ENCODE measurements at regions not wholly inside any gene's neighbourhood (a gene's known extent, or its start where the extent isn't known, plus 50 kb on each side); places are given as distances from the start of the nearest gene placed in this dataset.

DNA sequence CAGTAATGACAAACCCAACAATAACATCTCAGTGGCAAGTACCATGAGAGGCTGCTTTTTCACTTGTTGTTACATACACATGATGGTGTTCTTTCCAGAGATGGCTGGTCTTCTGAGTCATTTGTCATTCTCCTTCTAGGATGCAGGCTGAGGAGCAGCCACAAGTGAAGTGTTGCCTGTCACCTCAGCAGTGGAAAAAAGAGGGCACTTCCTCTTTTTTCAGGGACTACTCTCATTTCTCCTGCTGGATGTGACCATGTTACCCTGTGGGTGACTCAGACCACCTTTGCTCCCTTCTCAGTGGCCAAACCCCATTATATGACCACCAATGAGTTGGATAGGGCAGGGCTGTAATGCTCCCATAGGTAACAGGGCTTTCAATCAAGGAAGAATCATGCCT, 587.0 kb upstream of the ADAMTS16 start:
- no peak for DNase-seq (ENCODE audit: low spot score in 2 of 2)
- Mint-ChIP-seq H3K9me3 (peaks cover 15 to 18% of the 10 kb centered on the region in 2 donors), H3K27ac (no peak overlapping the region), H3K36me3 (no peaks in the 10 kb centered on the region)
- ATAC-seq = no peak

DNA sequence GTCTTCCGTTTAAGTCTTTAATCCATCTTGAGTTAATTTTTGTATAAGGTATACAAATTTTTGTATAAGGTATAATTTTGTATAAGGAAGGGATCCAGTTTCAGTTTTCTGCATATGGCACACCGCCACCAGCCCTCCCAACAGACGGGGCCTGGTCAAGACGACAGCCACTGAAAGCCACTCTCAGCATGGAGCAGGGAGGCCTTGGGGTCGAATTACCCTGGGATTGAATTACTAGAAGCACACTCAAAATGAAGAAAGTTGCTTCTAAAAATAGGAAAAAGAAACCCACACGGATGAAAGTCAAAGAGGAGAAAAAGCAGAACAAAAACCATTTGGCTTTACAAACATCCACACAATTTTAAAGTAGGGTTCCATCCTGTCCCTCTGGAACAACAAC, 586.2 kb upstream of the ADAMTS16 start:
- peaks cover 16 to 18% of the 10 kb centered on the region in 2 donors for H3K9me3 Mint-ChIP-seq
- no peak overlapping the region for H3K27ac Mint-ChIP-seq
- ATAC-seq = no peak
- no peaks in the 10 kb centered on the region for H3K36me3 Mint-ChIP-seq
- no peak for DNase-seq (ENCODE audit: low spot score in 2 of 2)

- DNase-seq (ENCODE audit: low spot score in 2 of 2) = no peak
- Mint-ChIP-seq H3K27ac (no peak overlapping the region), H3K9me3 (peaks cover 19 to 23% of the 10 kb centered on the region in 2 donors)
Observed at GRCh38 chr5:4555725-4556285, 584.3 kb upstream of the ADAMTS16 start.

DNA sequence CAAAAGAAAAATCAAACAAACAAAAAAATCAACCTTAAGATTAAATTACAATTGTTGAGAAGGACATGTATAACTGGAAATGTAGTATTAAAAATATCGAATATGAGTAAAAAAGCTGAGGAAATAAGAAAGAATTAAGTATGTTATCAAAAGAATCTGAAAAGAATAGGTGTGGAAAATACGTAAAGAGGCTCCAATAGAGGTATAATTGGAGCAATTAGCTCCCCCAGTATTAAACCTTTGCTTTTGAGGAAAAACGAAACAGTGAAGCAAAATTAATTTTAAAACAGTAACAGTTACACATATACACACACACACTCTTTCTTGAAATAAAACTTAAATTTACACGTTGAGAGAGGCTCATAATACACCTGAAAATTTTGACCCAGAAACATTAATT, 578.7 kb upstream of the ADAMTS16 start:
- peaks cover 25 to 33% of the 10 kb centered on the region in 2 donors for H3K9me3 Mint-ChIP-seq
- no peak overlapping the region for H3K27ac Mint-ChIP-seq
- no peak for DNase-seq (ENCODE audit: low spot score in 2 of 2)
- peaks cover 0 to 9% of the 10 kb centered on the region in 2 donors for H3K36me3 Mint-ChIP-seq
- ATAC-seq = no peak

More at GRCh38 chr5:4555725-4556285, 584.3 kb upstream of the ADAMTS16 start:
- H3K36me3 Mint-ChIP-seq = no peaks in the 10 kb centered on the region
- ATAC-seq = no peak

GRCh38 chr5:4563400-4563799, 576.7 kb upstream of the ADAMTS16 start:
- ATAC-seq (no peak), DNase-seq (ENCODE audit: low spot score in 2 of 2) (no peak)
- Mint-ChIP-seq H3K27ac (no peak overlapping the region), H3K9me3 (peaks cover 27 to 28% of the 10 kb centered on the region in 2 donors), H3K36me3 (peaks cover 0 to 9% of the 10 kb centered on the region in 2 donors)

DNA sequence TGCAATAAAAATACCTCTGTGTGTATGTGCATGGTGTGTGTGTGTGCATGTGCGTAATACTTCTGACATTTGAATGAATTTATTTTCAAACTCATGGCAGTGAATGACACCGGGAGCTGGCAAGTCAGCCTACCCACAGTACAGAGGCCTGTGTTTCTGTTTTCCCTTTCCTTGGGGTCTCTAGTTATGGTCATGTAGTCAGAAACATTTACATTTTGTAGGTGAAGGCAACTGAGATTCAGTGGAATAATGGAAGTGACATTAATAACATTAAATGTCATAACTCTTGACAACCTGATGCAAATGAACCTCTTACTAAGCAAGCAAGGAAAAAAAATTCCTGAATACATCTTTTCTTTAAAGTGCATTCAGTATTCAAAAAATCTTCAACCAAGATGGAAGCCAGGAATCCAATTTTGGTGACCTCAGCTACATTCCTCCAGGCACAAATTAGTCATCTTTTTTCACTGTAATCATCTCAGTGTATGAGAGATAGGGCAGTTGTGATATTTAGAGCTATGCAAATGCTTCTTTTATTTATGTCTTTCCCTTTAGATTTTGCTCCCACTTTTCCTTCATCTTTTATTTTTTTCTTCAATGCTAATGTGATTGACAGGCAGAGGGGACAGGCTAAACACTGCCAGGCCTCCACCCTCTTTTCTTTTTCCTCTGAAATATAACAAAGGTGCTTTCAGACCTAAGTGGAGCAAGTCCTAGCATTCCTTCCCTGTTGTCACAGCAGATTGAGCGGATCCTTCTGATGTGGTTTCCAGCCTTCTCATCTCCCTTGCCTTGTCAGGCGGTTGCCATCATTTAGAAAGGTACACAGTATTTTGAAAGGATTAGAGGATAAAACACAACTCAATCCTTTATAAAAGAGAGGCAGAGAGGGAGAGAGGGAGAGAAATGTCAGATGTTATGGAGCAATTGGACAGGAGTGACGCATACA, 569.8 kb upstream of the ADAMTS16 start:
- Mint-ChIP-seq H3K9me3 (peaks cover 12 to 22% of the 10 kb centered on the region in 2 donors), H3K36me3 (peaks cover 0 to 12% of the 10 kb centered on the region in 2 donors), H3K27ac (no peak overlapping the region)
- no peak for ATAC-seq
- DNase-seq (ENCODE audit: low spot score in 2 of 2) = no peak

GRCh38 chr5:4571248-4571948, 568.7 kb upstream of the ADAMTS16 start:
- peaks cover 12 to 19% of the 10 kb centered on the region in 2 donors for H3K9me3 Mint-ChIP-seq
- DNase-seq (ENCODE audit: low spot score in 2 of 2) = no peak
- ATAC-seq = no peak
- peaks cover 0 to 12% of the 10 kb centered on the region in 2 donors for H3K36me3 Mint-ChIP-seq
- no peak overlapping the region for H3K27ac Mint-ChIP-seq

GRCh38 chr5:4572311-4573100, 567.6 kb upstream of the ADAMTS16 start:
- DNase-seq (ENCODE audit: low spot score in 2 of 2) = no peak
- peaks cover 12 to 16% of the 10 kb centered on the region in 2 donors for H3K9me3 Mint-ChIP-seq
- no peak overlapping the region for H3K27ac Mint-ChIP-seq

GRCh38 chr5:4575608-4576007, 564.5 kb upstream of the ADAMTS16 start:
- peaks cover 0 to 21% of the 10 kb centered on the region in 2 donors for H3K36me3 Mint-ChIP-seq
- ATAC-seq = no peak
- H3K9me3 Mint-ChIP-seq = peaks cover 20 to 25% of the 10 kb centered on the region in 2 donors
- no peak overlapping the region for H3K27ac Mint-ChIP-seq
- no peak for DNase-seq (ENCODE audit: low spot score in 2 of 2)

More at GRCh38 chr5:4572311-4573100, 567.6 kb upstream of the ADAMTS16 start:
- peaks cover 0 to 12% of the 10 kb centered on the region in 2 donors for H3K36me3 Mint-ChIP-seq
- no peak for ATAC-seq

DNA sequence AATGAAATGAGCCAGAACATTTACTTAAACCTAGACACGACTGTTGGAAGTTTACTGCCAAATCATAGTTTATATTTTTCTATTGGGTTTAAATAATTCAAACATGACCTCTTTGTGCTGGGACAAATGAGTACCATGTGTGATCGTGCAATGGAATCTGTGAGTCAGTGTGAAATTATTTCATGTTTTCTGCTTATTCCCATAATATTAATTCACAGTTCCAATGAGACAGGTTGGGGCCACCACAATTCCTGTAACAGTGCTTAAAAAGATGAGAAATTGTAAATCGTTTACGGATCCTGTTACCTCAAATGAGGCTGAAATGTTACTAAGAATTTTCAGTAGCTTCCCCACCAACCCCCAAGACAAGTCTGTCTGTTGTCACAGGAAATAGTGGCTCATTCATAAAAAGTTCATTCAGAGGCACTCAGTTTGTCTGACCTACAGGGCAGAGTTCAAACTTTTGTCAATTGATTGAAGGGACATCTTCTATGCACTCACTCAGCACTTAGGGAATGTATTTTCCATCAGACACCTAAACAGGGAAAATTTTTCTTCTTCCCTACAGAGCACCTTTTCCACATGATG, 563.9 kb upstream of the ADAMTS16 start:
- ATAC-seq = no peak
- Mint-ChIP-seq H3K9me3 (peaks cover 16 to 28% of the 10 kb centered on the region in 2 donors), H3K36me3 (peaks cover 0 to 24% of the 10 kb centered on the region in 2 donors), H3K27ac (no peak overlapping the region)
- no peak for DNase-seq (ENCODE audit: low spot score in 2 of 2)

GRCh38 chr5:4576908-4577307, 563.2 kb upstream of the ADAMTS16 start:
- Mint-ChIP-seq H3K9me3 (peaks cover 16 to 33% of the 10 kb centered on the region in 2 donors), H3K36me3 (peaks cover 0 to 25% of the 10 kb centered on the region in 2 donors), H3K27ac (no peak overlapping the region)
- DNase-seq (ENCODE audit: low spot score in 2 of 2) (no peak), ATAC-seq (no peak)

DNA sequence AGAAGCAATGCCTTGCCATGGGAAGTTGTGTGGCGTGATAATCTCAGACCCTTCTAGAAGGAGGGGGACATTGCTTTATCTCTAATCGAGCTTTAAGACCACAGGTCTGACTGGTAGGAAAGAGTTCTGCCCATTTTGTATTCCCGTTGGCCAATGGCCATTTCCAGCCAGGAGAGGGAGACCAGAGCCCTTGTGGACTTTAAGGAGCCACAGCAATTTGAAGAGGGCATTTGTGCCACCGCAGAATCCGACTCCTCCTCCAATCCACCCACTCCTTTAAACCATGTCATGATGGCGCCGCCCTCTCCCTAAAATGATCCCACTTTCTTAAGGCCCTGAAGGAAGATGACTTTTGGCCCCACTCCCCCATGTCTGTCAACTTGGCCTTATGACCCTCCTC, 560.5 kb upstream of the ADAMTS16 start:
- H3K27ac Mint-ChIP-seq = no peak overlapping the region
- H3K36me3 Mint-ChIP-seq = peaks cover 0 to 19% of the 10 kb centered on the region in 2 donors
- DNase-seq (ENCODE audit: low spot score in 2 of 2) (no peak), ATAC-seq (no peak)
- peaks cover 17 to 34% of the 10 kb centered on the region in 2 donors for H3K9me3 Mint-ChIP-seq

DNA sequence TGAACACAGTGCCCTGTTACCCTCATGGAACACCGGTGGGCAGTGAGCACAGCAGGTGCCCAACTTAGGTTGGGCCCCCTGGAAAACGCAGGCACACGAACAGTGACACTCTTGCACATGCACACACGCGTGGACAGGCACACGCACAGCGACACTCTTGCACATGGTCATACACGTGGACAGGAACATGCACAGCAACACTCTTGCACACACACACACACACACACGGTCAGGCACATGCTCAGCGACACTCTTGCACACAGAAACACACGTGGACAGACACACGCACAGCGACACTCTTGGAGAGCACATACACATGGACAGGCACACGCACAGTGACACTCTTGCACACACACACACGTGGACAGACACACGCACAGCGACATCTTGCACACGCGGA, 559.4 kb upstream of the ADAMTS16 start:
- DNase-seq (ENCODE audit: low spot score in 2 of 2) = no peak
- Mint-ChIP-seq H3K36me3 (peaks cover 0 to 19% of the 10 kb centered on the region in 2 donors), H3K9me3 (peaks cover 17 to 37% of the 10 kb centered on the region in 2 donors), H3K27ac (no peak overlapping the region)
- no peak for ATAC-seq

GRCh38 chr5:4581289-4581688, 558.8 kb upstream of the ADAMTS16 start:
- DNase-seq (ENCODE audit: low spot score in 2 of 2) (no peak), ATAC-seq (no peak)
- Mint-ChIP-seq H3K27ac (no peak overlapping the region), H3K36me3 (peaks cover 0 to 19% of the 10 kb centered on the region in 2 donors), H3K9me3 (peaks cover 20 to 40% of the 10 kb centered on the region in 2 donors)

GRCh38 chr5:4584982-4585381, 555.1 kb upstream of the ADAMTS16 start:
- Mint-ChIP-seq H3K36me3 (peaks cover 0 to 14% of the 10 kb centered on the region in 2 donors), H3K27ac (no peak overlapping the region), H3K9me3 (peaks cover 19 to 48% of the 10 kb centered on the region in 2 donors)
- no peak for ATAC-seq
- no peak for DNase-seq (ENCODE audit: low spot score in 2 of 2)

GRCh38 chr5:4613440-4613839, 526.7 kb upstream of the ADAMTS16 start:
- DNase-seq (ENCODE audit: low spot score in 2 of 2) (no peak), ATAC-seq (no peak)
- Mint-ChIP-seq H3K27ac (no peak overlapping the region), H3K36me3 (peaks cover 0 to 19% of the 10 kb centered on the region in 2 donors), H3K9me3 (peaks cover 15 to 24% of the 10 kb centered on the region in 2 donors)

Data from activated naive CD4-positive, alpha-beta T cell treated with anti-CD3 and anti-CD28 coated beads, Interleukin-2, amount 50 U/mL, for 72 hours (primary cell).